Right cardiac atrium (tissue), 5 donors: ENCODE measurements at regions not wholly inside any gene's neighbourhood (a gene's known extent, or its start where the extent isn't known, plus 50 kb on each side); places are given as distances from the start of the nearest gene placed in this dataset.
"Not testable (repeated sequence)": the region's sequence is repeated elsewhere in the genome, so short reads cannot be mapped to it uniquely, and the experiment has no call there.

Experiments
- ATAC-seq, 2 donors: fragments of 200-7000 bp; cut with Tn5 transposase; one replicate each; pipeline versions ENCODE4 v1.8.0 to v1.9.1; 2020; ENCODE audit warnings: moderate library complexity in 2 of 2, mild to moderate bottlenecking in 1 of 2
- DNase-seq, 3 donors: peaks; one replicate each; pipeline ENCODE4 v3.0.0-alpha.2; 2020
- H3K27ac ChIP-seq: one replicate; pipeline ENCODE4 v1.5.1; 2013; ENCODE audit warnings: mild to moderate bottlenecking, low read length, control low read depth, moderate library complexity
- H3K27me3 ChIP-seq: one replicate; pipeline ENCODE4 v1.6.1; 2013; ENCODE audit not compliant: control insufficient read depth, insufficient read depth
- H3K4me1 ChIP-seq: one replicate; pipeline ENCODE4 v1.6.1; 2013; ENCODE audit warnings: low read length; ENCODE audit not compliant: control insufficient read depth, insufficient read depth
- H3K4me3 ChIP-seq: one replicate; pipeline ENCODE4 v1.5.1; 2013; ENCODE audit warnings: low read length, control low read depth
- H3K9me3 ChIP-seq: one replicate; pipeline ENCODE4 v1.6.1; 2013; ENCODE audit warnings: low read length; ENCODE audit not compliant: control insufficient read depth
- WGBS: extraction: QIAGEN DNeasy Blood & Tissue Kit; methylation state at CpG from one replicate; pipeline ENCODE4 v1.1.7; 2013; 5-methylcytosine and 5-hydroxymethylcytosine counted together
- intact Hi-C, 4 donors: fragments of 100-400 bp; cut with DNase I; formaldehyde crosslinking; loops; one replicate each; pipeline versions ENCODE4 v1.11.0 to v1.14.0; 2022 to 2023
- donor health status: healthy with polysubstance abuse.
- donor health status: DM: no; HTN: yes; CAD: no.
- donor health status: DM: no; HTN: no; CAD: no.
- donor health status: DM: no; HTN: yes; CAD: no; lungs with severe emphysema.
- donor health status: DM: yes; HTN: yes; CAD: no.

DNA sequence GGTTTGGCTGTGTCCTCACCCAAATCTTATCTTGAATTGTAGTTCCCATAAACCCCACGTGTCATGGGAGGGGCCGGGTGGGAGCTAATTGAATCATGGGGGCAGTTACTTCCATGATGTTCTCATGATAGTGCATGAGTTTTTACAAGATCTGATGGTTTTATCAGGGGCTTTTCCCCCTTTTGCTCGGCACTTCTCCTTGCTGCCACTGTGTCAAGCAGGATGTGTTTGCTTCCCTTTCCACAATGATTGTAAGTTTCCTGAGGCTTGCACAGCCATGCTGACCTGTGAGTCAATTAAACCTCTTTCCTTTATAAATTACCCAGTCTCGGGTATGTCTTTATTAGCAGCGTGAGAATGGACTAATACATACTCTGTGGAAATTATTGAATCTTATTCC, 141.2 kb upstream of the MAGI2 start:
- DNase-seq: peak in 1 of 3 donors; percentile 30
- 48% methylated on average over 5 of the region's 5 CpGs for WGBS
- H3K4me1 ChIP-seq, intact Hi-C loops, H3K9me3 ChIP-seq, H3K4me3 ChIP-seq, ATAC-seq, H3K27me3 ChIP-seq, H3K27ac ChIP-seq: not testable (repeated sequence)

DNA sequence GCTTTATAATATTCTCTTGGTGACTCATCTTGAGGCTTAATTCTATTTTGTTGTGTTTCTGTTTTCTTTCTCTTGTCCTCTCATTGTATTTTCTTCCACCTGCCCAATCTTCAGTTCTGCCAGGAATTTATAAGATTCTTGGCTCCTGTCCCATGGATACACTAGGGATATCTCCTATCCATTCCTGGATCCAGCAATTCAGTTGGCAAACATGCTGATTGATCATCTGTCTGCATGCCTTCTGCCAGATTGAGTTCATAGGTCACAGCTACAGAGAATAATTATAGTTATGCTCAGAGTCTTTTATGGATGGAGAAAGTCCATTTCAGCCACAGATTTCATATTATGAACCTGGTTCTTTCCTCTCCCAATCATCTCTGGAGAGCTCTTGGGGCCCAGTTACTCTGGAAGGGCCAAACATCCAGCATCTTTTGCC, 140.4 kb upstream of the MAGI2 start:
- intact Hi-C loops: no loop called here
- DNase-seq: no peak
- Histone ChIP-seq H3K4me3 (no peak overlapping the region), H3K4me1 (no peaks in the 10 kb centered on the region), H3K27ac (no peak overlapping the region), H3K9me3 (no peaks in the 10 kb centered on the region), H3K27me3 (no peaks in the 10 kb centered on the region)
- ATAC-seq: no peak

DNA sequence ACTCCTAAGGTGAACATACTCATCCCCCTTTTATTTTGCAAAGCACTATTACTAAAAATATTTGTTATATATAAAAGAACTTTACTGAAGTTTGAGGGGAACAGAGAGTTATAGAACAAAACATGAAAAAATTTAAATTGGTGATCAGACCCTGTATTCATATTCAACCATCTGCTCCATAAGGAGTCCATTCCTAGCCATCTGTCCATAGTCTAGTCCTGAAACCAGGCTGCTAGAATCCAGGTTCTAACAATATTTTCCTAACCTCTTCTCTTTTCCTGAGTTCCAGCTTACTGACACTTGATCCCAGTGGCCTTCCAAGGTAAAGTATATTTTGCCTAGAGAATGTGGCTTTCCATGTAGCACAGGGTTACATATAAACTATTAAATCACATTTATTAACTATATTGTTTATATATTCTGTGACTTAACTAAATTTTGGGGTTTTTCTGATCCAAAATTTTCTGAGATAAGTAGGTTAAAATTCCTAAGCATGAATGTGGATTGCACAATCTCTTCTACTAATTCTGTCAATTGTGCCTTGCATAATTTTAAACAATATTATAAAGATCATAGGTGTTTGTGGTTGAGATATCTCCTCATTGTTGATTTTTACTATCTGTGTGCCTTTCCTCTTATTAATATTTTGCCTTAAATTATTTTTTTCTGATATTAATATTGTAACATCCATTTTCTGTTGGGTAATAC, 137.6 kb upstream of the MAGI2 start:
- DNase-seq: no peak
- intact Hi-C loops: no loop called here

DNA sequence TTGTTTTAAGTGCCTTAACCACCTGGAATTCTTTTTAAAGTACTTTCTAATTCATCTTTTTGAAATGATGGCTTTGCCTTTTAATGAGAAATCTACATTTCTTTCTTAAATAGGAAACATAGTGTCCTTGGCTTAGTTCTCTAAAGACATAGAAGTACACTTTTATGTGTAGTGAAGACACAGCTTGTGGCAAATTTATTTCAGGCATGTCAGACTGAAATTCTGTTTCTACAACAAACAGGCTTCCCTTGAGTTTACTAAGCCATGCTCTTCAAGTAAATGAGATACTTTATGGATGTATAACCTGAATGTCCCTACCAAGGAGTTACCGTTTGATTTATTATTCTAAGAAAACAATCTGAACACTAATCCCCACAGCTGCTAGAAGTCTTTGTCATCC, 136.9 kb upstream of the MAGI2 start:
- no peaks in the 10 kb centered on the region for H3K4me1 ChIP-seq
- H3K4me3 ChIP-seq: no peak overlapping the region
- ATAC-seq (no peak), DNase-seq (no peak)
- no peak overlapping the region for H3K27ac ChIP-seq
- H3K9me3 ChIP-seq: no peaks in the 10 kb centered on the region
- WGBS: 88% methylated on average over 1 of the region's 1 CpG
- intact Hi-C loops: no loop called here
- H3K27me3 ChIP-seq: no peaks in the 10 kb centered on the region

More for the DNA sequence above, 137.6 kb upstream of the MAGI2 start:
- Histone ChIP-seq H3K4me1 (no peaks in the 10 kb centered on the region), H3K27me3 (no peaks in the 10 kb centered on the region), H3K27ac (no peak overlapping the region), H3K4me3 (no peak overlapping the region), H3K9me3 (no peaks in the 10 kb centered on the region)
- no peak for ATAC-seq

DNA sequence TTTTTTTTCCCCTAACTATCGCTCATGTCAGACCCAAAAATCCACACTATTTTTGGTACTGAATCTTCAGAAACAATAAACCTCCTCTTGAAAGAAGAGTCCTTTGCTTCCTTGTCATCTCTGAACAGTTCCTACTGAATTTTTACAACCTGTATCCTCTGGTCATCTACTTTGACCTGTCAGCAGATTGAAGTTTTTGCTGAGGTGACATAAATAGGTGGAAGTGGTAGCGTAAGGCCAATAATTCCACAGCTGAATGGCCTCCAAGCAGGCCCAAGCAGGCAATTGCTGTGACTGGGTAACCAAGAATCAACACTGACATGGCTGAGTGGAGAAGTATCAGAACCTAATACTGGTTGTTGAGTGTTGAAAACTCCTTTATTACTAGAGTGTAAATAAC, 117.4 kb upstream of the MAGI2 start:
- H3K27ac ChIP-seq: no peak overlapping the region
- ATAC-seq (no peak), DNase-seq (no peak)
- H3K9me3 ChIP-seq: no peaks in the 10 kb centered on the region
- H3K27me3 ChIP-seq: no peaks in the 10 kb centered on the region
- no peak overlapping the region for H3K4me3 ChIP-seq
- 86% methylated on average over 2 of the region's 2 CpGs for WGBS
- H3K4me1 ChIP-seq: no peaks in the 10 kb centered on the region
- intact Hi-C loops: no loop called here

DNA sequence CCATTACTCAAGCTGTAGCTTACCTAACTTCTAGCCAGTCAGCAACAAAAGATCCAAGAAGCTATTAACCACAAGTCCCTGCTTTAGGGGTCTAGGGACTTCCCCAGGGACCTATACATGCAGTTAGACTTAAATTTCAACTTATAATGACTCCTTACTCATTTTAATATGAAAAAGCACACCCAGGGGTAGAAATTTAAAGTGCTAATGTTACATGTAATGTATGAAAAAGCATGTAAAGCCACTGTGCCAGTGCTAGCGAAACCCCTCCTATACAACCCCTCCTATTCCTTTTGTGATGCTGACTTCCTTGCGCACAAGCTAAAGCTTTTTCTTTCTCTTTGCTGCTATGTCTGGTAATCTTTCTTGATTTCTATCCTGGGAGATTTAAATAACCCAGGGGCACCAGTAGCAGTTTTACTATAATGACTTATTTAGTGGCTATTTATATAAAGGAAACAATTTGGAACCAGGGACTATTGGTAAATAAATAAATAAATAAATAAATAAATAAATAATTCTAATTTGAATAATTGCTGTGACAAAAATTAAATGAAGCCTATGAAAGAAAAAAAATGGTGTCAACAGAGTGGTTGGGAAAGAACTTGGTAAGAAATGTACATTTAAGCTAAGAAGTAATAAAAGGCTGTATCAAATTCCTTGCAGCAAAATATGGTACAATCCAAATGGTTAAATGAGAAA, 110.5 kb upstream of the MAGI2 start:
- intact Hi-C loops: no loop called here
- Histone ChIP-seq H3K27ac (no peak overlapping the region), H3K4me1 (no peaks in the 10 kb centered on the region), H3K27me3 (no peaks in the 10 kb centered on the region), H3K9me3 (no peaks in the 10 kb centered on the region), H3K4me3 (no peak overlapping the region)
- ATAC-seq (no peak), DNase-seq (no peak)
- over 99% methylated on average over 2 of the region's 2 CpGs for WGBS

DNA sequence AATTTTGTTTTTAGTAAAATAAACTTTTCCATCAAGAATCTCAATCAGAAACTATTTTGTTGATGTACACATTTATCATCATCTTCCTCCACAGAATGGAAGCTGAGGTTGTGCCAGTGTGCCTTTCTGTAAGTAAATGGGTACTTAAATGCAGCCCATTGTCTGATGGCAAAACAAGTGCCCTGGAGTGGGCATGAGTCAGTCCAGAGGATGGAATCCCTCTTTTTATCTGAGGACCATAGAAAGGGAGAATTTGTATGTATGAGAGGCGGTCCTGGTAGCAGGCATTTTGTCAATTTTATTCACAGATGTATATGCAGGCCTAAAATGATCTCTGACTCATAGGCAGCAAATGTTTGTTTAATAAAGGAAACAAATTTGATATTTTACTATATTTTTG, 102.1 kb upstream of the MAGI2 start:
- DNase-seq (no peak), ATAC-seq (no peak)
- Histone ChIP-seq H3K9me3 (no peaks in the 10 kb centered on the region), H3K27ac (no peak overlapping the region), H3K4me1 (no peaks in the 10 kb centered on the region), H3K27me3 (no peaks in the 10 kb centered on the region), H3K4me3 (no peak overlapping the region)
- 98% methylated on average over 1 of the region's 1 CpG for WGBS
- intact Hi-C loops: no loop called here

DNA sequence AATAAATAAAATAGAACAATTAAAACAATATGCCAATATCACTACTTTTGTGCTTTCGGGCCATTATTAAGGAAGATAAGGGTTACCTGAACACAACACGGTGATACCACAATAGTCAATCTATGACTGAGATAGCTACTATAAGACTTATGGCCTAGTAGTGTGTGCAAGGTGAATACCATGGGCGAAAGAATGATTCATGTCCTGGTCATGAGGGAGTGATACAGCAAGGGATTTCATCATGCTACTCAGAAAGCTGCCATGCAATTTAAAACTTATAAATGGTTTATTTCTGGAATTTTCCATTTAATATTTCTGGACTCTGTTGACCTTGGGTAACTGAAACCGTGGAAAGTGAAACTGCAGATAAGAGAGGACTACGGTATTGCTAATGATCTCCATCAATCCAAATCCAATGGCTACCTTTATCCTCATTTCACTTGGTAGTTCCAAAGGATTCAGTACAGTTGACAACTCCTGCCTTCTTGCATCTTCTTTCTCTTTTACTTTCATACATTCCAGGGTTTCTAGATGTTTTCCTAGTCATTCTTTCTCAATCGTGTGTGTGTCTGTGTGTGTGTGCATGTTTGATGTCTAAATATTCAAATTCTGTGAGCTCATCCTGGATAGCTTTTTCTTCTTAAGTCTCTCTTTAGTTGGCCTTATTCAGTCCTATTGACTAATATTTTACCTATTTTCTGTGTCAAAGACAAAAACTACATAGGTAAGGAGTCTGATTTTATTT, 100.5 kb upstream of the MAGI2 start:
- H3K9me3 ChIP-seq: no peaks in the 10 kb centered on the region
- no peaks in the 10 kb centered on the region for H3K27me3 ChIP-seq
- H3K4me1 ChIP-seq: no peaks in the 10 kb centered on the region
- no peak overlapping the region for H3K4me3 ChIP-seq
- no peak for ATAC-seq
- intact Hi-C loops: no loop called here
- WGBS: 85% methylated on average over 6 of the region's 6 CpGs
- DNase-seq: no peak
- no peak overlapping the region for H3K27ac ChIP-seq

DNA sequence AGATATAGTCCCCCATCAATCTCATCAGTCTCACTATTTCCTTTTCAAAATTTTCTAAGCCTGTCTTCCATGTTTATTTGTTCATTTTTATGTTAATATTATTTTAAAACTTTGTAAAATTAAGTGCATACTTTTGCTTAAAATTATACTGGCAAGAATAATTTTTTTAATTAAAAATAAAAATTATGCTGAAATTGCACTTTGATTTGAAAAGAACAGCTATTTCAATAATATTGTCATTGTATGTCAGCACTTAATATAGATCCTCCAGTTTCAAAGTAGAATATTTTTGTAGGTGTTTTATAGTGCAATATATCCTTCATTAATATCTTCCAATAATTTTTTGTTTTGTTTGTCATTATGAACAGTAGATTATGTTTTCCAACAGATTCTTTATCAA, 99.0 kb upstream of the MAGI2 start:
- DNase-seq (no peak), ATAC-seq (no peak)
- intact Hi-C loops: no loop called here
- Histone ChIP-seq H3K4me1 (no peaks in the 10 kb centered on the region), H3K27ac (no peak overlapping the region), H3K4me3 (no peak overlapping the region), H3K27me3 (no peaks in the 10 kb centered on the region), H3K9me3 (no peaks in the 10 kb centered on the region)

DNA sequence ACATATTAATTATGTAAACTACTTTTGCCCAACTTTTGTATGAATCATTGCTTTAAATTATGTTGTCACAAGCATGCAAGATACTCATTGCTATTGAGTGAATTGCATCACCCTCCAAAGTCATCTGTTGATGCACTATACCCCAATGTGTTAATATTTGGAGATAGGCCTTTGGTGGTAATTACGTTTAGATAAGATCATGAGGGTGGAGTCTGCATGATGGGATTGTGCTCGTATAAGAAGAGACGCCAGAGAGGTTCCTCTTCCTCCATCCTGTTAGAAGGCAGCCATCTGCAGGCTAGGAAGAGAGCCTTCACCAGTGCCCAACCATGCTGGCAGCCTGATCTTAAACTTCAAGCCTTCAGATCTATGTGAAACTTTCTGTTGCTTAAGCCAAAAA, 95.3 kb upstream of the MAGI2 start:
- Histone ChIP-seq H3K27me3 (no peaks in the 10 kb centered on the region), H3K9me3 (no peaks in the 10 kb centered on the region), H3K4me1 (no peaks in the 10 kb centered on the region), H3K4me3 (no peak overlapping the region), H3K27ac (no peak overlapping the region)
- DNase-seq: no peak
- intact Hi-C loops: no loop called here
- no peak for ATAC-seq
- 41% methylated on average over 3 of the region's 3 CpGs for WGBS

DNA sequence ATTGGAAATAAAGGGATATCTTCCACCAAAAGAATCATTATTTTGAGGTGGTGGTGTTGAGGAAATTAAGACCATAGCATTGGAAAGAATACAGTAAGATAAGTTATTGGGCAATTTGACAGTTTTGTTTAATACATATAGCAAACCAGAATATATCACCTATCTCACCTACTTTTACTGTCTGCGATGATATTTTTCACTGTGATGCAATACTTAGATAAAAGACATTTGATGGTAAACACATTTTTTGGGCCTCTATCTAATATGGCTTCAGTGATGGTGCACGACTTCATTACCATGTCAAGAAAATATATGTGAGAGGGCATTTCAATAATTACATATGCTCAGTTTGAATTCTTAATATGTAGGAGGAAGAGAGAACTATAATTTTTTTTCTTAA, 93.7 kb upstream of the MAGI2 start:
- WGBS: 89% methylated on average over 2 of the region's 2 CpGs
- Histone ChIP-seq H3K27me3 (no peaks in the 10 kb centered on the region), H3K9me3 (no peaks in the 10 kb centered on the region), H3K4me3 (no peak overlapping the region), H3K27ac (no peak overlapping the region), H3K4me1 (no peaks in the 10 kb centered on the region)
- ATAC-seq (no peak), DNase-seq (no peak)
- intact Hi-C loops: no loop called here
